HG03060 (cell line): ENCODE measurements at regions not wholly inside any gene's neighbourhood (a gene's known extent, or its start where the extent isn't known, plus 50 kb on each side); places are given as distances from the start of the nearest gene placed in this dataset.

Experiments
- ATAC-seq: cut with Tn5 transposase; IDR thresholded peaks from one replicate; pipeline ENCODE4 v1.9.1; 2021; ENCODE audit warnings: low read depth, moderate number of reproducible peaks; ENCODE audit not compliant: unreplicated experiment

DNA sequence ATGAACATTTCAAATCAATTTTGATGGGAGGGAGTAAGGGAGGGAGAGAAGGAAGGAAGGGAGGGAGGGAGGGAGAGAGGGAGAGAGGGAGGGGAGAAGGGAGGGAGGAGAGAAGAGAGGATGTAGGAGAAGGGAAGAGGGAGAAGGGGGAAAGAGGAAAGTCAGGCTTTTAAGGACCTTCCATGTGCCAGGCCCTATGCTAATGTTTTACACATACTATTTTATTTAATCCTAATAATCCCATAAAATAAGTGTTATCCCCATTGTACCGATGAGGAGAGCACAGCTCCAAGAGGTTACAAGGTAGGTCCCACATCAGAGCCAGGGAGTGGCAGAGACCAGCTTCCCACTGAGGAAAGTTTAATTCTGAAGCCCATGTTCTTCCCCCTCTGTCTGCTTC, 341.9 kb downstream of the RAB28 start:
- ATAC-seq = no peak

DNA sequence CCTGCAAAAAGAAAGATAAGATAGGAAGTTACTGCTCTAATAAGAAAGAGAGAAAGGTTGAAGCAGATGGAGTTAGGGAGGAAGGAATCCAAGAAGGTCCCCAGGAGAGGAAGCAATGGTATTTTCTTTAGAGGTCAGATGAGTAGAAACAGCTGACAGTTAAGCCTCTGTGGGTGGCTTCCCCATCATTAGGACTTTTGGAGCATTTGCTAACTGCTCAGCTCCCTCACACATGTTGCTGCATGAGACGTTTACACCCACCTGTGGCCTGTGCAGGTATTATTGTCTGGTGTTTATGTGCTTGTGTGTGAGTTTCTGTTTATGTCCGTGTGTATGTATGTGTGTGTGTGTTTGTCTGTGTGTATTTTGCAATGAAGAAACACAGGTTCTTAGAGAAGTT, 346.8 kb downstream of the RAB28 start:
- ATAC-seq = no peak

DNA sequence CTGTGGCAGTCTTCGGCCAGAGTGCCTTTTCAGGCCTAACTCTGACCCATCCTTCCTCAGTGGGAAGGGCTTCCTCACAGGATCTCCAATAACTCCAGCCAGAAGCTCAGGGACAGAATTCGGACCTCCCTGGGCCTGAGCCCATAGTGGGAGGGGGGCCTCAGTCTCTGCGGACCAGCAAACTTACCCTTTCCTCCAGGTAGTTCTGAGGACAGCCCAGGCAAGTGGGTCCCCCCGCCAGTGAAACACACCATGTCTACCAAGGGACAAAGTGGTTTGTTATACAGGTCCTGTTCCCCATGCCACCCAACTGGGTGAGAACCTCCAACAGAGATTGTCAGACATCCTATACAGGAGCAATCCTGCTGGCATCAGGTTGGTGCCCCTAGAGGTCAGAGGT, 350.4 kb downstream of the RAB28 start:
- ATAC-seq = no peak

DNA sequence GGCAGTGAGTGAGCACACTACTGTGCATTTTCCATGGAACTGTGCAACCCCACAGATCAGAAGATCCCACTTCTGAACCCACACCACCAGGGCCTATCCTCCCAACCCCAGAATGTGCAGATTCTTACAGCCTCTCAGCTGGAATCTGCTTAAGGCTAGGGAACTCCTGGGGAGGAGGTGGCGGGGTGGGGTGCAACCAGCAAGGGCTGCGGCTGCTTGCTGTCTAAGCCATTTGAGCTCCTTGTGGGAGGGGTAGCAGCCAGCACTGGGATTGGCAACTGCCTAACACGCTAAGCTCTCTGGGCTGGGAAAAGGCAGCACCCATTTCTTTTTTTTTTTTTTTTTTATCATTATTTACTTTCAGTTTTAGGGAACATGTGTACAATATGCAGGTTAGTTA, 353.3 kb downstream of the RAB28 start:
- ATAC-seq = no peak

DNA sequence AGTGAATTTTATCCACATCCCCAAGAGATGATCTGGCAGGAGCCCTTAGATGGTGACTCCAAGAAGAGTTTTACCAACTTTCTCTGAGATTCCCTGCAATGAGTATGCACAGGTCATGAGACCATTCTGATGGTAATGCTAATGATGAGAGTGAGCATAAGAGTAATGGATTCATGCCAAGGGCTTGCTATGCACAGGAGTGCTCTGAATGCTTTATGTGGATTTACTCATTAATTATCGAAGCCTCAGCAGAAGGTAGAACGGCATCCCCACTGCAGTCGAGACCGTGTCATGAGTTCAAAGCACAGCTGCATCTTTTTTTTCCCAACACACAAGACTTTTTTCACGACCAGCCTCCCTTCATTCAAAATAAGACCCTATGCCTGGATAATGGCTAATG, 355.0 kb downstream of the RAB28 start:
- ATAC-seq = no peak

DNA sequence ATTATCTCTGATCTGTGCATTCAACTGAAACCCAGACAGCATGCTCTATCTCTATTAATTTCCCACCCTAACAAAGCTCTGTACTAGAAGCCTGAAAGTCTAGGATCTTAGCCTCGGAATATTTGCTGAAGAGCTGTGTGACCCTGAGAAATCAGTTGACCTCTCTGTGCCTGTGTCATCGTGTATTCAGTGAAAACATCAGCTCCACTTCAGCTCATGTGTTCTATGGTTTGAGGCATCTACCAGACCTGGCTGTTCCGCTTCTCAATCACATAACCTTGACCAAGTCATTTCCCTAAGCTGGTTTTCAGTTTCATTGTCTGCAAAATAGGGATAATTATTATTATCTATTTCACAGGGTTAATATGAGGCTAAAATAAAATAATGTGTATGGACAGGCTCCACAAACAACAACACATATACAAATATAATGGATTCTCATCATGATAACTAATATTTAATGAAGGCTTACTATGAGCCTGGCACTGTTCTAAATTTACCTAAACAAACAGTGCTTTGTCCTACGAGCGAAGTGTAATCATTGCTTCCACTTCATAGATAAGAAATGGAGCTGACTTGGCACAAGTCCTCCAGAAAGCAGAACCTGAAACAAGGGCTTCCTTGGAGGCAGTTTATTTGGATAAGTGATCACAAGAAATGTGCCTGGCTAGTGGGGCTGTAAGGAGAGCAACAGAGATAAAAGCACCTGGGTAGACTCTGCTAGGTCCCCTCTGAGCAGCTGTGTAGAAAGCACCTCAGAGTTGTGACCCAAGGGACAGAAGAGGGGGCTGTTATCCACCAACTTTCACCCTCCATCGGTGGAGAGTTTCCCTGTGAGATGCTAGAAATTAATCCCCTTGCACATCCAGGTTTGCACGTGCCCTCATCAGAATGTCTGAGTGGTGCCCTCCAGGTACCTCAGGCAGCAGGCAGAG, 356.9 kb downstream of the RAB28 start:
- no peak for ATAC-seq

DNA sequence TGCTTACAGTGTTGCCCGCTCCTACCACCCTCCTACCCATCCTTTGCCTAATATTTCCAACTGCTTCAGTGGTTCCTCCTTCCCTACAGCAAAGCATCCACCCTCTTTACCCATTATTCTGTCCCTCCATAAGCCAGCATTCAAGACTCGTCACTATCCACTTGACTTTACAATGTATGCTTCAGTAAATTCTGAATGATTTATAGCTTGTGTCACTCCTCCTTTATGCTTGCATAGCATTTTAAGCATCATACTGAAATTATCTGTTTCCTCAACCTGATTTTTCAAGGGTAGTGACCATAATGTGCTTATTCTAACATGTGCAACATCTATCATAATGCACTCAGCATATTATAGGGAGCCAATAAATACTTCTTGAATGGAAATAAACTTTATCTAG, 365.5 kb downstream of the RAB28 start:
- ATAC-seq = no peak

DNA sequence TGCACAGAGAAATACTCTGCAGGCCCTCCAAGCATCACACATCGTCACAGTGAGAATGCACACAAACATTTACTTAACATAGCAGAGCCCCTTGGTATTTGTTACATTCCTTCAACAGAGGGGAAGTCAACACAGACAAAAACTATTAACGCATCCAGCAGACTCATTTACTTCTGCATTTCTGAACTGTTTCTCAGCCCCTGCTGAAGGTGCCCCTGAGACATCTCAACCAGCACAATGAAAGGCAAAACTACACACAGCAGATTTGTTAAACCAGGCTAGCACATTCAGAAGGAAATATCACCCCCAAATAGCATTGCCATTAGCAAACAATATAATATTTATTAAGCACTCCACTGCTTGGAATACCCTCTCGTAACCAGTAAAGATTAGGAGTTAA, 367.0 kb downstream of the RAB28 start:
- no peak for ATAC-seq

DNA sequence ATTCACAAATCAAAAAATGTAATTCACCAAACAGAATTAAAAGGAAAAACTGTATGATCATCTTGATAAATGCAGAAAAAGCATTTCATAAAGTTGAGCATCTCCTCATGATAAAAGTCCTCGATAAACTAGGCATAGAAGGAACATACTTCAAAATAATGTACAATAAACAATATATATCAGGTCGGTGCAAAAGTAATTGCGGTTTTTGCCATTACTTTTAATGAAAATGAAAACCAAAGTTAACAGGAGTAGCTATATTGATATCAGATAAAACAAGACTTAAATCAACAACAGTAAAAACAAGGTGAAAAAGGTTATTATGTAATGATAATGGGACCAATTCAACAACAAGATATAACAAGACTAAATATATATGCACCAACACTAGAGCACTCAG, 372.1 kb downstream of the RAB28 start:
- ATAC-seq = no peak

DNA sequence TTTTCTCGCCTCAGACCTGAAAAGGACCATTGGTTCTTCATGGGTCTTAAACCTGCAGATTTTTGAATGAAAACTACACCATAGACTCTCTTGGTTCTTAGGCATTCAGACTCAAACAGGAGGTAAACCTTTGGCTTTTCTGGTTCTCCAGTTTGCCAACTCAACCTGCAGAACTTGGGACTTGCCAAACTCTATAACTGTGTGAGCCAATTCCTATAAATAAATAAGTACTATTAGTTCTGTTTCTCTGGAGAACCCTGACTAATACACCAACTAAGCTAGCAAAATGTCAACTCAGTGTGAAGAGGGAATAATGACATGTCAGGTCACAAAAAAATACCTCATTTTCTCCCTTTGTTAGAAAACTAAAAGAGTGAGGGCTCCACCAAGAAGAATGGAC, 374.6 kb downstream of the RAB28 start:
- no peak for ATAC-seq

DNA sequence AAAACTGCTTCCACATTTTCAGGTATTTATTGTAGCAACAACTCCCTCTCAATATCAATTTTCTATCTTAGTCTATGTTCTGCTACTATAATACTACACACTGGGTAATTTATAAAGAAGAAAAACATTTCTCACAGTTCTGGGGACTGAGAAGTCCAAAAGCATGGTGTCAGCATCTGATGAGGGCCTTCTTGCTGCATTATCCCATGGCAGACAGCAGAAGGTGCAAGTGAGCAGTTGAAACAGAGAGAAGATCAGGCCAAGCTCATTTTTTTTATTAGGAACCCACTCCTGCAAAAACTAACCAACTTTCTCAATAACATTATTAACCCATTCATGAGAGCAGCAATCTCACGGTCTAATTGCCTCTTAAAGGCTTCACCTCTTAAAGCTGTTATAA, 376.0 kb downstream of the RAB28 start:
- ATAC-seq = no peak

DNA sequence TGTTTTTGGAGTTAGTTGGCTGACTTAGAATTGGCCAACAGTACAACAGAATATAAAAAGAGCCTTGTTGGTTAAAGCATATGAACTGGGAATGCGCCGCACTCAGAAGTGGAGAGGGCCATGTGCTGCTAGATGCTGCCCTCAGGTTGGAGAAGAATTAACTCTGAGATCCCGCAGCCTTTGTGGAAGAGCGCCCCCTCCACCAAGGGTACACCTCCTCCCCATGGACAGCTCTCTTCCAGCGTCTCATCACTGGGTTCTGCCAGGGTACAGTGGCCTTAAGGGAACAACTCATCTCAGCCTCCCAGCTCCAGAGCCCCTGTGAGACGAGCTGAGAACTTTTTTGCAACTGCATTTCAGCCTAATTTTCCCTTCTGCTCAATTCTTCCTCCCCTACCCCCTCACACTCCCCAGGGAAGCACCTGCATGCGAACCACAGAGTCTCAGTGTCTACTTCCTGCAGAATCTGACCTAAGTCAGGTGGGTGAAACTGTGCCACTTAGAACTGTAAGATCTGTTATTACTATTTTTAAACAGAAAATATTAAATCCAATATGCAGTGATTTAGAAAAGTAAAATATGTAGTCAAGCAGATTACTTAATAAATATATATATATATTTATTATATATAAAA, 380.6 kb downstream of the RAB28 start:
- ATAC-seq = no peak

DNA sequence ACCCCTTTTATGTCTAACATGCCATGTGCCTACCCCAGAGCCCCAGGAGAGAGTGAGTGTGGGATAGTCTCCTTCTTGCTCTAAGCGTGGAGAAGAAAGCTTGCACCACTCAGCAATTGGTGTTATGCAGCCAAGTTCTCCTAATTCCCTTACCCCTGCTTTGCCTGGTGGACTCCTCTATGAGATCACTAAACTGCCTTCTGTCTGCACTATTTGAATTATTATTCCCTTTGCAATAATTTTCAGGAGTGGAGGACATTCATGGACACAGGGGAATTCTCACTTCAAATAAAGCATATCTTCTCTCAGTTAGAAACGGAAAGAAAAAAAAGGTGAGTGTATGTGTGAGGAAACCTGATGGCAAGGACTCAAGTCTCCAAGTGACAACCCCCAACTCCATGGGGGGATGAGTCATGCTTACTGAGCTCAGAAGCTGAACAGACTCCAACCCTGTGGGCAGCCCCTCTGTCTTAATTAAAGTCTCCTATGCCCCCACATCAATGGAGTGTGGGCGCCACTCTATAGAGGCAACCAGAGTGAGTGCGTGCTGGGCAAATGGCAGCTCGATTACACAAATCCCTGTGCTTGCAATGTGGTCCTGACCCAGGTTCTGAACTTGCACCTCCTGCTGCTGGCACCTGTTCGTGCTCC, 381.9 kb downstream of the RAB28 start:
- ATAC-seq = no peak

DNA sequence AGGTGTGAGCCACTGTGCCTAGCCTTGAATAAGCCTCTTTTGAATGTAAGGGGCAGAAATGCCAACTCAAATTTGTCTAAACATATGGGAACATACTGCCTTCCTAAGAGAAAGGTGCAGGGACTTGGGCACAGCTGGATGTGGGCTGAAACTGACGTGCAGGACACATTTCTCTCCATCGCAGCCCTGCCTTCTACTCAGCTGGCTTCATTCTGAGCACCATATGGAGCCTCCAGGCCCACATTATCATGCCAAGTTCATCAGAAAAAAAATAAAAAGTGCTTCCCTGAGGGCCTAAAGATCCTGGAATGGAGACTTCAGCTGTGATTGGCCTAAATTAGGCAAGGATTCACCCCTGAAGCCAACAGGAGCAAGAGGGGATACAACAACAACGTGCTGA, 386.2 kb downstream of the RAB28 start:
- no peak for ATAC-seq

DNA sequence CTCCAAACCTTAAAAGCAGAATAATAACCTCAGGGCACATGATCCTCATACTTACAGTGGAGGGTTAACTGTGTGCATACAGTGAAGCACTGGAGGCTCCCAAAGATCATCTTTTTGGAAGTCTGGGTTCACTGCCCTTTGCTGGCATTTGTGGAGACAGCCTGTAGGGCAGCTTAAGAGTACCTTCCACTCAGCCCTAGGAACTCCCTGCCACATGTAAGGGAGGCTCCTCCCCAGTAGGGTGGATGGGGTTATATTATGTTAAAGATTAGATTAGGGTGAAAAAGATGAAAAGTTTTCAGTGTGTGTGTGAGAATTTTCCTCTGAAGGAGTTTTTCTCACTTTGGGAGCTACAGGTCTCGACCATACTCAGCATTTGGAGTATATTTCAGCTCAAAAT, 388.4 kb downstream of the RAB28 start:
- no peak for ATAC-seq

DNA sequence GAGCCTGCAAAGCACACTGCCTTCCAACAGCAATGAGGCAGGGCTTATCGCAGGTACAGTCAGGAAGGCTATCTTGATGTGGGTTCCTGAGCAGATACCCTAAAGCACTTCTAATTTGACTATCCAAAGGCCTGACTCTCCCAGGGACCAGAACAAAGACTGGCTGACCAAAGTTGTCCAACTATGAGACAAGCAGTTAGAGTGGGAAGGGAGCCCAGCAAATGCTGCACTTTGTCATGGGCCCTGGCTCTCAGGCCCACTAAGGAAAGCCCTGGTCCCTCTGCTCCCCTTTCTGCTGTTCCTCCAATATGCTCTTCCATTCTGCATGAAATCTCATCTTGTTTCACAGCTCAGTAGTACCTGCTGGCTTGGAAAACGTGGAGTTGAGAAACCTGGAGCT, 391.0 kb downstream of the RAB28 start:
- no peak for ATAC-seq

DNA sequence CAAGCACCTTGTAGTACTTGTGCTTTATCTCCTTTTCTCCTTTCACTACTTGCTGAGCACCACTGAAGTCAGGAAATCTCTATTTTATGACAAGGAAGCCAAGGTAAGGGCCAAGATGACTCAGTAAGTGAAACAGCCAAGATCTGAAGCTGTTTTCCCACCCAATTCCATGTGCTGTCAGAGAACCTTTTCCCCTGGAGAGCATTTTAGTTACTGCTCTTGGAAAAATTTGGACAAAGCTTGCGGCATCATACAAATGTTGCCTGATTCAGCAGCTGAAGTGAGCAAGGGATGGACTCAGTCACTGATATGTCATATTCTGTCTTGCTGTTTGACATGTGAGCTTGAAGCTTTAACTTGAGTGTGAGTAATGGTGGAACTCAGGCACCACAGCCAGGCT, 391.4 kb downstream of the RAB28 start:
- ATAC-seq = no peak

DNA sequence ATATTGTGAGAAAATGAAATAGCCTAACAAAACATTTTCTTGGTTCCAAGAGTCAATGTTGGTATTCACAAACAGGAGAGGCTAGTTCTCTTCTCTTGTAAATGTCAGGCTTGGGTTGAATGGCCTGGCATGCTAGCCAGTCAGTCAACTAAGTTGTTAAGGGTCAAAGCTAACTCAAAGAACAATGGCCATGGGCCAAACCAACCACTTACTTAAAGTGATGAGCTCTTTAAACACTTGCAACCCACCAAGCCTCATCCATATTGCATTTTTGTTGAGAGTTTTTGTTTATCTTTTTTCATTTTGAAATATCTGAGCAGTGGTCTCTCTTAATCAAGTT, 394.5 kb downstream of the RAB28 start:
- no peak for ATAC-seq

DNA sequence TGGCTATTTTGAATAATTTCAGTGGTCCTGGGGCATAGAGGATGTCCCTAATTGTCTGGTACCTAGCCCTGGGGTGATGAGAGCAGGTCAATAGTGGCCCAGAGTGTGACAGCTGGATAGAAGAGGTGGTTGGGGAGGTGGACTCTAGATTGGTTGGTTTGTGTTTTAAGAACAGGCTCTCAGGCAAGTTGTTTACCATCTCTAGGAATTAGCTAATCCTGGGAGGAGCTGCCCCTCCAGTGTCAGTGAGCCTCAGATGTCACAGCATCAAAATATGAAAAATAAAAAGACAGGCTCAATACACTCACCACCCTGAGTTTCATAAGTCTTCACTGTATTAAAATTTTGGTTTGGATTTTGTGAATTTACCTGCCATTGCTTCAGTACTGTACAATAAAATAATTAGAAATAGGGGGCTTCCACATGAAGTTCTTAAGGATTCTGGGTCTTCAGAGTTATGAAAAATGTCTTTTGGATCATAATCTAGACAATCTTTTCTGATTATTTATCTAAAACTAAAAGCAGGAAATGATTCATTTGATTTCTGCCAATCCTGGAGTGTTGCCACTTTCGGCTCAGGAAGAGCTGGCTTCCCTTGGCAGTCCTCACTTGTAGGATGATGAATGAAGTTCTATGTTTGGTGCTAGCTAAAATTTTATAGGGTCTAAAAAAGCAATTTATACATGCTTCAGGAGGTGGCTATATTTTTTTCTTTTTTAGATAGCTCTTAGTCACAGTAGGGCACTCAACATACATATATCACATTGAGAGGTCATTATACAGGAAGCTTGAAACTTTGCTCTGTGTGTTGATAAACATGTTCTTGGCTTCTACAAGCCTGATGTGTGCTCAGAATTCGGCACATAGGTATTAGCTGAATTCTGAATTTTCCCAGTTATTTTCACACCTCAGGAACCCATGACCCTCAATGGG, 395.1 kb downstream of the RAB28 start:
- no peak for ATAC-seq

DNA sequence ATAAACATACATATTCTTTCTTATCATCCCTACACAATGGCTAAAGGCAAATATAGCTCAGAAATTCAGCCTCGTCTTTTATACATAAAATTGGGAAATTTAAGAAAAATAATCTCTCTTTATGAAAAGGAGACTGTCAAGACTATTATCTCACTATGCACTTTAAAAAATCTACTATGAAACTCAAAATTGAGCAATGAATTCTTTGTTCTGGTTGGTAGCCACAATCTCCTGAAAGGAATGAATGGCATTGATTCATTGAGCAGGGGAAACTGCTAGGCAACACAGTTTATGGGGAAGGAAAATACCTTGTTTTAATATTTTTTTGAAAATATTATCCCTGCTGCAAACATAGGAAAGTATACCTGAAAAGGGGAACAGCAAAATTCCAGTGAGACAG, 397.1 kb downstream of the RAB28 start:
- ATAC-seq = no peak

DNA sequence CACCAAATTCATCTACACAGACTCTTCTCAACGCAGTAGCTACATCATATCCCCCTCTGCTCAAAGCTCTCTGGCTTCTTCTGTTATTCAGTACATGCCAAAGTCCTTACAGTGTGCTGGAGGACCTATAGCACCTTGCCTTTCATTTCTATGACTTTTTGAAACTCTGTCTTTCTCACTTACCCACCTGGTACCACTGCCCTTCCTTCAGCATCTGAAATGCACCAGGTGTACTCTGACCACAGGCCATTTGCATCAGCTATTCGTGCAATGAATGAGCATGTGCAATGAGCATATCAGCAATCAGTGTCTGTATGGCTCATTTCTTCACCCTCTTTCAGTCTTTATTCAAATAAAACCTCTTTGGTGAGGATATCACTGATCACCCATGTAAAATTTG, 399.9 kb downstream of the RAB28 start:
- no peak for ATAC-seq
